ENCODE measurements at regions not wholly inside any gene's neighbourhood (a gene's known extent, or its start where the extent isn't known, plus 50 kb on each side); places are given as distances from the start of the nearest gene placed in this dataset.

DNA sequence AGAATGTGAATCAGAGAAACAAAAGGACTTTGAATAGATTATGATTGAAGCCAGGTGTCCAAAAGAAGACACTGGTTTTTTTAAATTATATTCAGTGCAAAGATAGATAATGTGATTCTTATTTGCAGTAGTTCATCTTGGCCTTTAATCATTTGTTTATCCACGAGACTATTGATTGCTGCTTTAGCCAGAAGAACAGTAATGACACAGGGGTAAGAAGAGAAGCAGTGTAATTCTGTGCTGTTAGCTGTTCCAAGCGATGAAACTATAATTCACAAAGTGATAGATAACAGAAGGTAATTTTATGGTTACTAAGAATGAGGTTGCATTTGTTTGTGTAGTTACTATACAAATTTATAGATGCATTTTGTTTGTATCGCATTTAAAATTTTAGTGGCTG, 311.6 kb downstream of the MZT1 start:
- TF ChIP-seq, protein P1, sequence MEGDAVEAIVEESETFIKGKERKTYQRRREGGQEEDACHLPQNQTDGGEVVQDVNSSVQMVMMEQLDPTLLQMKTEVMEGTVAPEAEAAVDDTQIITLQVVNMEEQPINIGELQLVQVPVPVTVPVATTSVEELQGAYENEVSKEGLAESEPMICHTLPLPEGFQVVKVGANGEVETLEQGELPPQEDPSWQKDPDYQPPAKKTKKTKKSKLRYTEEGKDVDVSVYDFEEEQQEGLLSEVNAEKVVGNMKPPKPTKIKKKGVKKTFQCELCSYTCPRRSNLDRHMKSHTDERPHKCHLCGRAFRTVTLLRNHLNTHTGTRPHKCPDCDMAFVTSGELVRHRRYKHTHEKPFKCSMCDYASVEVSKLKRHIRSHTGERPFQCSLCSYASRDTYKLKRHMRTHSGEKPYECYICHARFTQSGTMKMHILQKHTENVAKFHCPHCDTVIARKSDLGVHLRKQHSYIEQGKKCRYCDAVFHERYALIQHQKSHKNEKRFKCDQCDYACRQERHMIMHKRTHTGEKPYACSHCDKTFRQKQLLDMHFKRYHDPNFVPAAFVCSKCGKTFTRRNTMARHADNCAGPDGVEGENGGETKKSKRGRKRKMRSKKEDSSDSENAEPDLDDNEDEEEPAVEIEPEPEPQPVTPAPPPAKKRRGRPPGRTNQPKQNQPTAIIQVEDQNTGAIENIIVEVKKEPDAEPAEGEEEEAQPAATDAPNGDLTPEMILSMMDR (IDR thresholded peaks at IDR 0.05), result no peak
- TF ChIP-seq POLR2A (IDR thresholded peaks at IDR 0.05), result no peak

All from esophagus squamous epithelium (tissue), 4 donors.